Right atrium auricular region (tissue), 2 donors: ENCODE measurements at regions not wholly inside any gene's neighbourhood (a gene's known extent, or its start where the extent isn't known, plus 50 kb on each side); places are given as distances from the start of the nearest gene placed in this dataset.
"Not testable (repeated sequence)": the region's sequence is repeated elsewhere in the genome, so short reads cannot be mapped to it uniquely, and the experiment has no call there.

ENCODE experiments used
- DNase-seq: peaks from one replicate; pipeline ENCODE4 v3.0.0-alpha.2; 2019; ENCODE audit warnings: low spot score
- H3K27ac ChIP-seq, 2 donors: fragments of 200-600 bp; sonication (generic); 1 replicate in 1 of 2; 2 replicates in 1 of 2; pipeline ENCODE4 v1.5.1; 2016 to 2019
- H3K27me3 ChIP-seq, 2 donors: fragments of 200-600 bp; sonication (generic); one replicate each; pipeline versions ENCODE4 v1.5.1 to v1.6.0; 2017 to 2019
- H3K36me3 ChIP-seq: fragments of 200-600 bp; sonication (generic); one replicate; pipeline ENCODE4 v1.5.1; 2016
- H3K4me1 ChIP-seq, 2 donors: fragments of 200-600 bp; sonication (generic); one replicate each; pipeline versions ENCODE4 v1.5.1 to v1.6.0; 2017 to 2019
- H3K4me3 ChIP-seq, 2 donors: fragments of 200-600 bp; sonication (generic); 1 replicate in 1 of 2; 2 replicates in 1 of 2; pipeline ENCODE4 v1.5.1; 2017 to 2019; ENCODE audit warnings: mild to moderate bottlenecking in 1 of 2, moderate library complexity in 1 of 2
- H3K9me3 ChIP-seq, 2 donors: fragments of 200-600 bp; sonication (generic); one replicate each; pipeline ENCODE4 v1.5.1; 2019
- CTCF ChIP-seq, 2 donors: fragments of 200-600 bp; sonication (generic); IDR thresholded peaks; one replicate each; pipeline ENCODE4 v1.5.1; 2019; ENCODE audit warnings: antibody characterized with exemption in 2 of 2

GRCh38 chr17:21772321-21772720 lies 80.0 kb downstream of the KCNJ18 start:
- Histone ChIP-seq H3K36me3 (no peaks in the 10 kb centered on the region), H3K4me3 (no peak overlapping the region), H3K9me3 (no peaks in the 10 kb centered on the region), H3K4me1 (no peaks in the 10 kb centered on the region), H3K27ac (no peak overlapping the region), H3K27me3 (no peaks in the 10 kb centered on the region)
- DNase-seq: peak; percentile 42
- no peak for TF ChIP-seq CTCF (IDR thresholded peaks at IDR 0.05)

DNA sequence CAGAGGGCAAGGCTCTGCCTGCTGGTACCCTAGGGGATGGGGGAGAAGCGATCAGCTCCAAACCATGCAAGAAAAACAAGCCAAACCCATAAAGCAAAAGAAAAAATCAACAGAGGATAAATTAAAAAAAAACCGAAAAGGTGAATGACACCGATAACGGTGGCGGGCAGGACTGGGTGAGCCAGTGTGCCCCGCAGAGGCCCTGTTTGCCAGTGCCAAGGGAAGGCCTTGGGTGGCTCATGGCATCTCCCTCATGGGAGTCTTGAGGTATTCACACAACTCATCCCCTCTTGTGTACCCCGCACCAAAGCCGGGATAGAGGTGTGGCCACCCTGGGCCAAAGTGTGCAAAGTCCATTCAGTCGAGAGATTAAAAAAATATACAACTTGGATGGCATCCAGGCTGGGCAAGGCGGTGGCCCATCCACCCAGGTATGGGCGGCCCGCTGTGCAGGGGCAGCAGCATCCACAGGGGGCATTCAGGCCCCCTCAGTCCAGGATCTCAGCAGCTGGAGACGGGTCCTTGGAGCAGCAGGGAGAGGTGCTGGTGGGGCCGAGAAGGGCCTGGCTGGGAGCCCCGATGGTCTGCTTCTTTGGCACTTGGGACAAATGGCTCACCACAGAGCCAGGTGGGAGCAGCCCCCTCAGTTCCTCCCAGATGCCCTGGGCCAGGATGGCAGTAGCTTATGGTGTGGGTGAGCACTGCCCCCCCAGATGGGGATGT lies 80.8 kb downstream of the KCNJ18 start:
- not testable (repeated sequence) for H3K9me3 ChIP-seq, H3K4me3 ChIP-seq, H3K27me3 ChIP-seq, H3K27ac ChIP-seq, H3K4me1 ChIP-seq, H3K36me3 ChIP-seq
- peak; percentile 30 for DNase-seq

DNA sequence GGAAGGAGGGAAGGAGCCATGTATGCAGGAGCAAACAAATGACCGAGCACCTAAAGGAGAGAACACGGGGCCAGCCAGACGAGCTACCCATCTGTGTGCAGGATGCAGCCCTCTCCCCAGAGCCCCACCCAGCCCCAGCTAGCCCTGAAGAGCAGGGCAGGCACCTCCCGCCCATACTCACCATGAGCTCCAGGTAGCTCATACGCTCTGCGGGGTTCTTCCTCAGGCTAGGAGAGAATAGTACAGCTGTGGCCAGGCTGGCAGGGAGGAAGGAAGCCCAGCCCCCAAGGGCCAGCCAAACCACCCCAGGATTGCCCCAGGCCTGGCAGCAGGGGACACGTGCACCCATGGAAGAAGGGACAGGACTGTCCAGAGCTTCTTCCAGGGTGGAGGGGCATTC lies 81.9 kb downstream of the KCNJ18 start:
- H3K9me3 ChIP-seq: no peaks in the 10 kb centered on the region
- H3K27me3 ChIP-seq: no peaks in the 10 kb centered on the region
- peak; percentile 16 for DNase-seq
- no peaks in the 10 kb centered on the region for H3K4me1 ChIP-seq
- H3K36me3 ChIP-seq: no peaks in the 10 kb centered on the region
- H3K4me3 ChIP-seq: no peak overlapping the region
- TF ChIP-seq CTCF (IDR thresholded peaks at IDR 0.05): no peak
- no peak overlapping the region for H3K27ac ChIP-seq

DNA sequence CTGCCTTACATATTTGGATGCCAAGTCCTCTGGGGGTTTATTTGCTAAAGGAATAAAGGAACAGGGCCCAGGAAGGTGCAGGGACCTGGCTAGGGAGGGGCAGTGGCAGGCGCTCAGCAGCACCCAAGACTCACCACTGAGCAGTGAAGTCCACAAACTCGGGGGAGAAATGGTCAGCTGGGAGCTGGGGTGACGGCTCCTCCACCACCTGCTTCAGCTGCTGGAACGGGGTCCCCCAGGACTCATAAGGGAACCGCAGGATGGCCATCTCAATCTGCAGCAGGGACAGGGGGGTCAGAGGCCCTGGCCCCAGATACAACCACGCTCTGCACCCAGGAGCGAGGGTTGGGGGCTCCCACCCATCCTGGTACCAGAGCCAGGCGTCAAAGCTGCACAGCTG lies 83.2 kb downstream of the KCNJ18 start:
- not testable (repeated sequence) for H3K36me3 ChIP-seq, H3K4me1 ChIP-seq, H3K27me3 ChIP-seq, H3K9me3 ChIP-seq, H3K27ac ChIP-seq, H3K4me3 ChIP-seq
- DNase-seq: peak; percentile 16

GRCh38 chr17:21776921-21777320 lies 84.6 kb downstream of the KCNJ18 start:
- not testable (repeated sequence) for H3K9me3 ChIP-seq, H3K4me3 ChIP-seq, DNase-seq, H3K36me3 ChIP-seq, H3K4me1 ChIP-seq, H3K27ac ChIP-seq, H3K27me3 ChIP-seq

DNA sequence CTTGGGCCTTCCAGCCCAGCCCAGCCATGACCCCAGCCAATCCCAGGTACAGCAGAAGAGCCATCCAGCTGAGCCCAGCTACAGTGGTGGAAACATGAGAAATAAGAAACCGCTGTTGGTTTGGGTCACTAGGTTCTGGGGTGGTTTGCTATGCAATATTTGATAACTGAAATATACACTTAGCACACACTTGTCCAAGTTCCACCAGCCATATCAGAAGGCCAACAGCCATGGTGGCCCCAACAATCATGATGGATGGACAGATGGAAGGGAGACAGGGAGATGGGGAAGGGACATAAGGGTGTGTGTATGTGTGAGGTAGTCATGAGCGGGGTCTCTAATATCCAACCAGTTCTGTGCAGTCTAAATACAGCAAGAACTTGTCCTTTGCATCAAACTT lies 86.5 kb downstream of the KCNJ18 start:
- peak; percentile 48 for DNase-seq
- H3K36me3 ChIP-seq, H3K9me3 ChIP-seq, H3K27me3 ChIP-seq, H3K27ac ChIP-seq, H3K4me1 ChIP-seq, H3K4me3 ChIP-seq: not testable (repeated sequence)

DNA sequence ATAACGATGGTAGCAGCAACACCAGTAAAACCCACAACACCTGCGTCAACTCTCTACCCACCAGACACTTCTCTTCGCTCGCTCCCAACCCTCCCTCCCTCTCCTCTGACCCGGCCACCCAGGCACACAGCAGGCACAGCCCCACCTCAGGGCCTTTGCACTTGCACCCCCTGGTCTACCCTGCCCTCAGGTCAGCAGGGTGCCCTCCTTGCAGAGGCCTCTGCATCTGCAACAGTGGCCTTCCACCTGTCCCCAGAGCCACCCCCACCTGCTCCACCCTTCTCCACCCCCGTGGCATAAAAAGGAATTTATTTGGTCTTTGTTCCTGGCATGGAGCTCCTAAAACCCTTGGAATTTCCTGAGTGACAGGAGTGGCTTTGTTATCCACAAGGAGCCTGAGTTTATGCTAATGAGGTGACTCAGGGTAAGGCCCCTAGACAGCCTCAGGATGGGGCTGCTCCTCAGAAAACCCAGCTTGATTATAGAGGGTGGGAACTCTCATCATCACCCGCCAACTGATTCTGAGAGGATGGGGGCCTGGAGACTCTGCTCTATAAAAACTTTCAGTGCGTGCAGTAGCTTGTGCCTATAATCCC lies 88.1 kb downstream of the KCNJ18 start:
- not testable (repeated sequence) for H3K36me3 ChIP-seq, H3K4me3 ChIP-seq, H3K9me3 ChIP-seq, H3K27ac ChIP-seq, H3K27me3 ChIP-seq, H3K4me1 ChIP-seq
- DNase-seq: peak; percentile 16

DNA sequence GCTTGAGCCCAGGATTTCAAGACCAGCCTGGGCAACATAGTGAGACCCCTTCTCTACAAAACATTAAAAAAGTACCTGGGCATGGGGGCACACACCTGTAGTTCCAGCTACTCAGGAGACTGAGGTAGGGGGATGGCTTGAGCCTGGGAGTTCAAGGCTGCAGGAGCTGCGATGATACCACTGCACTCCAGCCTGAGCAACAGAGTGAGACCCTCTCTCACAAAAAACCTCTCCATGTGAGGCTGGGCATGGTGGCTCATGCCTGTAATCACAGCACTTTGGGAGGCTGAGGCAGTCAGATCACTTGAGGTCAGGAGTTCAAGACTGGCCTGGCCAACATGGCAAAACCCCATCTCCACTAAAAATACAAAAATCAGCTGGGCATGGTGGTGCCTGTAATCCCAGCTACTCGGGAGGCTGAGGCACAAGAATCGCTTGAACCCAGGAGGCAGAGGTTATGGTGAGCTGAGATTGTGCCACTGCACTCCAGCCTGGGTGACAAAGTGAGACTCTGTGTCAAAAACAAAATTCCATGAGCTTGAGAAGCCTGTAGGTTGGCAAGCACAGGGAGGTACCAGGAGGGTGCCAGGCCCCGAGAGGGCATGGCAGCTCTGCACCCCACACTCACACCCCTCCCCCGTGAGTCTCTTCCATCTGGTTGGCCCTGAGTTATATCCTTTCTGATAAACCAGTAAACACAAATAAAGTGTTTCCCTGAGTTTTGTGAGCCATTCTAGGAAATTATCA lies 88.8 kb downstream of the KCNJ18 start:
- H3K27ac ChIP-seq, H3K4me3 ChIP-seq, H3K9me3 ChIP-seq, H3K4me1 ChIP-seq, H3K36me3 ChIP-seq, H3K27me3 ChIP-seq: not testable (repeated sequence)
- peak; percentile 42 for DNase-seq

DNA sequence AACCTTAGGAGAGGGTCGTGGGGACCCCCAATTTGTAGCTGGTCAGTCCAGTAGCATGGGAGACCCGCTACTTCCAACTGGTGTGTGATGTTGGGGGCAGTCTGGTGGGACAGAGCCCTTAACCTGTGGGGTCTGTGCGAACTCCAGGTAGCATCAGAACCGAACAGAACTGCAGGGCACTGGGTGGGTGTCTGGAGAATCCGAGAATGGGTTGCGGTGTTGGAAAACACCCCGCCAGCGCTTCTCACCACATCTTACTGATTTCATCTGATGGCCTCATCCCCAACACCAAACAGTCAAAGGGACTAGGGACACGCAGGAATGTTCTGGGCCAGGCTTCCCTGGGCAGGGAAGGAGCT lies 89.3 kb downstream of the KCNJ18 start:
- not testable (repeated sequence) for H3K4me3 ChIP-seq
- peak; percentile 55 for DNase-seq

GRCh38 chr17:21782107-21782506 lies 89.8 kb downstream of the KCNJ18 start:
- not testable (repeated sequence) for H3K4me1 ChIP-seq, H3K27ac ChIP-seq, H3K4me3 ChIP-seq, H3K36me3 ChIP-seq, DNase-seq, H3K27me3 ChIP-seq, H3K9me3 ChIP-seq

More for the DNA sequence above, 89.3 kb downstream of the KCNJ18 start:
- not testable (repeated sequence) for H3K4me1 ChIP-seq, H3K27me3 ChIP-seq, H3K27ac ChIP-seq, H3K9me3 ChIP-seq, H3K36me3 ChIP-seq

- H3K4me1 ChIP-seq, H3K27ac ChIP-seq, H3K27me3 ChIP-seq, H3K4me3 ChIP-seq, H3K9me3 ChIP-seq, H3K36me3 ChIP-seq, DNase-seq: not testable (repeated sequence)
These were observed 90.3 kb downstream of the KCNJ18 start for GRCh38 chr17:21782604-21783003.

GRCh38 chr17:21783017-21783416 lies 90.7 kb downstream of the KCNJ18 start:
- not testable (repeated sequence) for H3K4me3 ChIP-seq, H3K27me3 ChIP-seq, H3K9me3 ChIP-seq, H3K4me1 ChIP-seq, H3K27ac ChIP-seq, H3K36me3 ChIP-seq
- peak; percentile 36 for DNase-seq

- not testable (repeated sequence) for H3K4me1 ChIP-seq, H3K4me3 ChIP-seq, DNase-seq, H3K27me3 ChIP-seq, H3K9me3 ChIP-seq, H3K27ac ChIP-seq, H3K36me3 ChIP-seq
These were observed 121.9 kb downstream of the KCNJ18 start for GRCh38 chr17:21814272-21814671.
